ENCODE measurements at regions not wholly inside any gene's neighbourhood (a gene's known extent, or its start where the extent isn't known, plus 50 kb on each side); places are given as distances from the start of the nearest gene placed in this dataset.

DNA sequence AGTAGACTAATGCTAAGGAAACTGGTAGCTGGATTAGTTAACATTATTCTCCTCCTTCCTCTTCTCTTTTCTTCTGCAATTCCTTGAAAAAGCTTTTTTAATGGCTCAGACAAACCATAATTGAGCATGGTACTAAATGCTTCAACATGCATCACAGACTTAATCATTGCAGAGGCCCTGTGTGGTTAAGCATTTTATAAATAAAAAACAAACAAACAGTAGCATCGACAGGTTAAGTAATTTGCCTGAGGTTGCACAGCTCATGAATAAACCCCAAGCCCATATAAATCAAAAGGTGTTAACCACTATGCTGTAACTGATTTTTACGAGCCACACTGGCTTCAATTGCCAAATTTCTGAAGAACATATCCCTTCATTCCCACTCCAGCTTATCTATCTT is 462.1 kb downstream of the LMO4 start:
- TF ChIP-seq, protein P1, sequence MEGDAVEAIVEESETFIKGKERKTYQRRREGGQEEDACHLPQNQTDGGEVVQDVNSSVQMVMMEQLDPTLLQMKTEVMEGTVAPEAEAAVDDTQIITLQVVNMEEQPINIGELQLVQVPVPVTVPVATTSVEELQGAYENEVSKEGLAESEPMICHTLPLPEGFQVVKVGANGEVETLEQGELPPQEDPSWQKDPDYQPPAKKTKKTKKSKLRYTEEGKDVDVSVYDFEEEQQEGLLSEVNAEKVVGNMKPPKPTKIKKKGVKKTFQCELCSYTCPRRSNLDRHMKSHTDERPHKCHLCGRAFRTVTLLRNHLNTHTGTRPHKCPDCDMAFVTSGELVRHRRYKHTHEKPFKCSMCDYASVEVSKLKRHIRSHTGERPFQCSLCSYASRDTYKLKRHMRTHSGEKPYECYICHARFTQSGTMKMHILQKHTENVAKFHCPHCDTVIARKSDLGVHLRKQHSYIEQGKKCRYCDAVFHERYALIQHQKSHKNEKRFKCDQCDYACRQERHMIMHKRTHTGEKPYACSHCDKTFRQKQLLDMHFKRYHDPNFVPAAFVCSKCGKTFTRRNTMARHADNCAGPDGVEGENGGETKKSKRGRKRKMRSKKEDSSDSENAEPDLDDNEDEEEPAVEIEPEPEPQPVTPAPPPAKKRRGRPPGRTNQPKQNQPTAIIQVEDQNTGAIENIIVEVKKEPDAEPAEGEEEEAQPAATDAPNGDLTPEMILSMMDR (conservative IDR thresholded peaks at IDR 0.05; ENCODE audit: low read depth, low read length), result no peak
- TF ChIP-seq EZH2 (IDR thresholded peaks at IDR 0.05; ENCODE audit: borderline replicate concordance, low read depth, low read length, poor library complexity, severe bottlenecking), result no peak

Data from A673 (cell line).